Cardiac muscle cell (in vitro differentiated cells and primary cell): ENCODE measurements at regions not wholly inside any gene's neighbourhood (a gene's known extent, or its start where the extent isn't known, plus 50 kb on each side); places are given as distances from the start of the nearest gene placed in this dataset.

Experiments
- DNase-seq, 2 donors: peaks; one replicate each; pipeline versions ENCODE4 v3.0.0 to v3.0.0-alpha.2; 2010 to 2017; ENCODE audit warnings: low read depth in 1 of 2, low spot score in 1 of 2
- H3K27ac ChIP-seq: fragments of 200-600 bp; sonication (generic); 2 replicates; pipeline ENCODE4 v1.5.1; 2016
- H3K27me3 ChIP-seq: fragments of 200-600 bp; sonication (generic); 2 replicates; pipeline ENCODE4 v1.6.0; 2016; ENCODE audit warnings: control low read depth
- H3K36me3 ChIP-seq: fragments of 200-600 bp; sonication (generic); 2 replicates; pipeline ENCODE4 v1.5.1; 2016; ENCODE audit warnings: control low read depth
- H3K4me1 ChIP-seq: fragments of 200-600 bp; sonication (generic); 2 replicates; pipeline ENCODE4 v1.8.1; 2017; ENCODE audit warnings: low read depth, mild to moderate bottlenecking, mixed run types
- H3K4me3 ChIP-seq: fragments of 200-600 bp; sonication (generic); 2 replicates; pipeline ENCODE4 v1.5.1; 2016; ENCODE audit warnings: mild to moderate bottlenecking
- H3K9me3 ChIP-seq: fragments of 200-600 bp; sonication (generic); 2 replicates; pipeline ENCODE4 v1.5.1; 2017; ENCODE audit warnings: low read depth, mild to moderate bottlenecking, control low read depth
- TF ChIP-seq, protein P1 (sequence below): IDR thresholded peaks from 2 replicates; pipeline ENCODE4 v1.5.1; 2012; ENCODE audit warnings: low read depth, mild to moderate bottlenecking, low read length

GRCh38 chr16:5516115-5516514 is 418.5 kb upstream of the EEF2KMT start:
- Histone ChIP-seq H3K9me3 (no peaks in the 10 kb centered on the region), H3K27ac (no peak overlapping the region), H3K27me3 (peaks cover 18% of the 10 kb centered on the region), H3K36me3 (no peaks in the 10 kb centered on the region), H3K4me3 (no peak overlapping the region), H3K4me1 (no peaks in the 10 kb centered on the region)
- no peak for DNase-seq
- TF ChIP-seq, protein P1, sequence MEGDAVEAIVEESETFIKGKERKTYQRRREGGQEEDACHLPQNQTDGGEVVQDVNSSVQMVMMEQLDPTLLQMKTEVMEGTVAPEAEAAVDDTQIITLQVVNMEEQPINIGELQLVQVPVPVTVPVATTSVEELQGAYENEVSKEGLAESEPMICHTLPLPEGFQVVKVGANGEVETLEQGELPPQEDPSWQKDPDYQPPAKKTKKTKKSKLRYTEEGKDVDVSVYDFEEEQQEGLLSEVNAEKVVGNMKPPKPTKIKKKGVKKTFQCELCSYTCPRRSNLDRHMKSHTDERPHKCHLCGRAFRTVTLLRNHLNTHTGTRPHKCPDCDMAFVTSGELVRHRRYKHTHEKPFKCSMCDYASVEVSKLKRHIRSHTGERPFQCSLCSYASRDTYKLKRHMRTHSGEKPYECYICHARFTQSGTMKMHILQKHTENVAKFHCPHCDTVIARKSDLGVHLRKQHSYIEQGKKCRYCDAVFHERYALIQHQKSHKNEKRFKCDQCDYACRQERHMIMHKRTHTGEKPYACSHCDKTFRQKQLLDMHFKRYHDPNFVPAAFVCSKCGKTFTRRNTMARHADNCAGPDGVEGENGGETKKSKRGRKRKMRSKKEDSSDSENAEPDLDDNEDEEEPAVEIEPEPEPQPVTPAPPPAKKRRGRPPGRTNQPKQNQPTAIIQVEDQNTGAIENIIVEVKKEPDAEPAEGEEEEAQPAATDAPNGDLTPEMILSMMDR = no peak

- peaks cover 5% of the 10 kb centered on the region for H3K27me3 ChIP-seq
- H3K36me3 ChIP-seq = no peaks in the 10 kb centered on the region
- TF ChIP-seq, protein P1 = no peak
- H3K4me1 ChIP-seq = no peaks in the 10 kb centered on the region
- H3K9me3 ChIP-seq = no peaks in the 10 kb centered on the region
- DNase-seq = no peak
- no peak overlapping the region for H3K4me3 ChIP-seq
- H3K27ac ChIP-seq = no peak overlapping the region
Measured at GRCh38 chr16:5512014-5512413, 414.4 kb upstream of the EEF2KMT start.

DNA sequence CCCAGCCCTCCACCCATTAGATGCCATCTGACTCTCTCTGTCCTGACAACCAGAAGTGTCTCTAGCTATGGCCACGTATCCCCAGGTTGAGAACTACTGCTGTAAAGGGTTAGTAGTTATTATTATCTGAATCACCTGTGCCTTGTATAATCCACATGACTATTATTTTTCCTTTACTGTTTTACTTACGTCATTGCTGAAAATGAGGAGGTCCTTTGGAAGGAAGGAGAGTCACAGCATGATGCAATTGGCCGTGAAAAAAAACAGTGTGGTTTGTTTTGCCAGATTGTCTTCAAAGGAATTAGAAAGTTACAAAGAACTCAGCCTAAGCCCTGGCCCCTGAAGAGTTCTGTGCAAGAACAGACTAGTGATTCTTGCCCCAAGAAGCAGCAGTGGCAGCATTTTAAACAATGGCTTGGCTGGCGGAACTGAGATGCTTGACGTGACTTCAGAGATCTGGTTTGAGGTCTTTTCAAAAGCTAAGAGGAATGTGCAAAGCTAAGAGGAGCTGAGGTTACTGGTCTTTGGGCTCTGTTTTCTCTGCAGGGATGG is 413.3 kb upstream of the EEF2KMT start:
- Histone ChIP-seq H3K27ac (no peak overlapping the region), H3K36me3 (no peaks in the 10 kb centered on the region), H3K4me3 (no peak overlapping the region), H3K4me1 (no peaks in the 10 kb centered on the region), H3K9me3 (no peaks in the 10 kb centered on the region), H3K27me3 (peaks cover 5% of the 10 kb centered on the region)
- TF ChIP-seq, protein P1 = no peak
- no peak for DNase-seq

GRCh38 chr16:5509794-5510193 is 412.2 kb upstream of the EEF2KMT start:
- Histone ChIP-seq H3K4me3 (no peak overlapping the region), H3K27me3 (peaks cover 5% of the 10 kb centered on the region), H3K36me3 (no peaks in the 10 kb centered on the region), H3K4me1 (no peaks in the 10 kb centered on the region), H3K27ac (no peak overlapping the region), H3K9me3 (no peaks in the 10 kb centered on the region)
- TF ChIP-seq, protein P1 = no peak
- no peak for DNase-seq

GRCh38 chr16:5509336-5509735 is 411.7 kb upstream of the EEF2KMT start:
- H3K27ac ChIP-seq = no peak overlapping the region
- H3K4me3 ChIP-seq = no peak overlapping the region
- no peaks in the 10 kb centered on the region for H3K36me3 ChIP-seq
- H3K9me3 ChIP-seq = no peaks in the 10 kb centered on the region
- peaks cover 5% of the 10 kb centered on the region for H3K27me3 ChIP-seq
- no peaks in the 10 kb centered on the region for H3K4me1 ChIP-seq
- TF ChIP-seq, protein P1 = no peak
- no peak for DNase-seq

DNA sequence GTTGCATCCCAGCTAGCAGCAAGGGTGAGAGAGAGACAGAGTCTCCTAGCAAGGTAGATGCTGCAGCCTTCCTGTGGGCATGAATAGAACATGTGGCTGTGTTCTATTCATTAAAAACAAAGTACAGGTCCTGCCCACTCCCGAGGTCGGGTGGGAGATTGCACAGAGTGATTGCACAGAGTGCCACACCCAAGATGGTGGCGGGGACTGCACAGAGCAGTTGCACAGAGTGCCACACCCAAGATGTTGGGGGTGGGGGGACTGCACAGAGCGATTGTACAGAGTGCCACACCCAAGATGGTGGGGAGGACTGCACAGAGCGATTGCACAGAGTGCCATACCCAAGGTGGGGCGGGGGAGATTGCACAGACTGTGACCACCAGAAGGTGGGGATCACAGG is 410.8 kb upstream of the EEF2KMT start:
- no peak overlapping the region for H3K27ac ChIP-seq
- H3K27me3 ChIP-seq = peaks cover 5% of the 10 kb centered on the region
- H3K4me1 ChIP-seq = no peaks in the 10 kb centered on the region

More for the DNA sequence above, 410.8 kb upstream of the EEF2KMT start:
- Histone ChIP-seq H3K9me3 (no peaks in the 10 kb centered on the region), H3K4me3 (no peak overlapping the region), H3K36me3 (no peaks in the 10 kb centered on the region)
- no peak for DNase-seq
- TF ChIP-seq, protein P1 = no peak
